ENCODE measurements at regions not wholly inside any gene's neighbourhood (a gene's known extent, or its start where the extent isn't known, plus 50 kb on each side); places are given as distances from the start of the nearest gene placed in this dataset.

DNA sequence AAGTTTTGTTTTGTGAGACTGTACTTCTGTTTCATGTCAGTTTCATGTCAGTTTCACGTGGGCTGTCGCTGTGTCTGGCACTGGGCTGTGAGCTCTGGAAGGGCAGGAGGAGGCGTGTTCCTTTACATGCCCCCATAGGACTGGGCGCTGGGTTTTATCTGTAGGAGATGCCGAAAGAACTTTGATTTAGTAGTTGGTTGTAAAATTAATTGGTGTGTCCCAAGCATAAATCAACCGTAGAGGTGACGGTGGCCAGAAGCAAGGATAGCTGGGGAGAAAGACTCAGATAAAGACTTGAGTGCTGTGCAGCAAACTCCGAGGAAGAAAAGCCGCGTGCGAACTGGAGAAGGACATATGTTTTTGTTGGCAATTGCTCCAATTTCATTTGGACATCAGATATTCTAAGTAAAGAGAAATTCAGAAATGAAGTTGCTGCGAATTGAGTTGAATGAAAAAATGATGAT lies 182.5 kb downstream of the VRK1 start (continued):
- TF ChIP-seq ZNF16 (tag by site-specific recombination; IDR thresholded peaks at IDR 0.05; ENCODE audit: low read depth) (no peak), ZNF311 (tag by site-specific recombination; IDR thresholded peaks at IDR 0.05; ENCODE audit: borderline replicate concordance) (no peak), EGR2 (tag by site-specific recombination; IDR thresholded peaks at IDR 0.05; ENCODE audit: low read depth) (peak; percentile 68; the same call in 1 of the 2 replicates), ZNF248 (tag by site-specific recombination; IDR thresholded peaks at IDR 0.05) (no peak), ZNF623 (tag by site-specific recombination; IDR thresholded peaks at IDR 0.05) (no peak), ZNF140 (tag by site-specific recombination; IDR thresholded peaks at IDR 0.05) (no peak), ZNF169 (tag by site-specific recombination; IDR thresholded peaks at IDR 0.05) (no peak), GLIS2 (tag by site-specific recombination; IDR thresholded peaks at IDR 0.05) (peak; percentile 52; the same call in 1 of the 2 replicates), ZNF37A (tag by site-specific recombination; IDR thresholded peaks at IDR 0.05) (no peak), ZBTB21 (tag by site-specific recombination; IDR thresholded peaks at IDR 0.05) (peak; percentile 56; the same call in 1 of the 2 replicates), SALL2 (tag by site-specific recombination; IDR thresholded peaks at IDR 0.05; ENCODE audit: borderline replicate concordance) (no peak), HOXC10 (CRISPR knock-in tag; IDR thresholded peaks at IDR 0.05) (no peak), GLI2 (tag by site-specific recombination; IDR thresholded peaks at IDR 0.05; ENCODE audit: borderline replicate concordance, low read depth) (0 out of 2 replicates have a peak, but pooled peaks have one; percentile 82), SCRT1 (tag by site-specific recombination; IDR thresholded peaks at IDR 0.05; ENCODE audit: borderline replicate concordance) (no peak), SP7 (tag by site-specific recombination; IDR thresholded peaks at IDR 0.05) (peak; percentile 98), ZNF138 (tag by site-specific recombination; IDR thresholded peaks at IDR 0.05; ENCODE audit: borderline replicate concordance) (no peak), ZNF549 (tag by site-specific recombination; IDR thresholded peaks at IDR 0.05) (no peak), ZNF202 (tag by site-specific recombination; IDR thresholded peaks at IDR 0.05; ENCODE audit: borderline replicate concordance) (no peak), ZNF132 (tag by site-specific recombination; IDR thresholded peaks at IDR 0.05; ENCODE audit: borderline replicate concordance) (no peak), ZNF514 (tag by site-specific recombination; IDR thresholded peaks at IDR 0.05) (no peak), ZNF24 (tag by site-specific recombination; IDR thresholded peaks at IDR 0.05) (peak; percentile 74; the same call in 1 of the 2 replicates), ZNF404 (tag by site-specific recombination; IDR thresholded peaks at IDR 0.05) (no peak), WT1 (tag by site-specific recombination; IDR thresholded peaks at IDR 0.05) (peak; percentile 96), ZNF335 (tag by site-specific recombination; conservative IDR thresholded peaks at IDR 0.05) (0 out of 2 replicates have a peak, but pooled peaks have one; percentile 14)
- TF ChIP-seq, protein P1, sequence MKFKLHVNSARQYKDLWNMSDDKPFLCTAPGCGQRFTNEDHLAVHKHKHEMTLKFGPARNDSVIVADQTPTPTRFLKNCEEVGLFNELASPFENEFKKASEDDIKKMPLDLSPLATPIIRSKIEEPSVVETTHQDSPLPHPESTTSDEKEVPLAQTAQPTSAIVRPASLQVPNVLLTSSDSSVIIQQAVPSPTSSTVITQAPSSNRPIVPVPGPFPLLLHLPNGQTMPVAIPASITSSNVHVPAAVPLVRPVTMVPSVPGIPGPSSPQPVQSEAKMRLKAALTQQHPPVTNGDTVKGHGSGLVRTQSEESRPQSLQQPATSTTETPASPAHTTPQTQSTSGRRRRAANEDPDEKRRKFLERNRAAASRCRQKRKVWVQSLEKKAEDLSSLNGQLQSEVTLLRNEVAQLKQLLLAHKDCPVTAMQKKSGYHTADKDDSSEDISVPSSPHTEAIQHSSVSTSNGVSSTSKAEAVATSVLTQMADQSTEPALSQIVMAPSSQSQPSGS (tag by site-specific recombination; IDR thresholded peaks at IDR 0.05; ENCODE audit: low read depth), result peak; percentile 55
- TF ChIP-seq, protein P2, sequence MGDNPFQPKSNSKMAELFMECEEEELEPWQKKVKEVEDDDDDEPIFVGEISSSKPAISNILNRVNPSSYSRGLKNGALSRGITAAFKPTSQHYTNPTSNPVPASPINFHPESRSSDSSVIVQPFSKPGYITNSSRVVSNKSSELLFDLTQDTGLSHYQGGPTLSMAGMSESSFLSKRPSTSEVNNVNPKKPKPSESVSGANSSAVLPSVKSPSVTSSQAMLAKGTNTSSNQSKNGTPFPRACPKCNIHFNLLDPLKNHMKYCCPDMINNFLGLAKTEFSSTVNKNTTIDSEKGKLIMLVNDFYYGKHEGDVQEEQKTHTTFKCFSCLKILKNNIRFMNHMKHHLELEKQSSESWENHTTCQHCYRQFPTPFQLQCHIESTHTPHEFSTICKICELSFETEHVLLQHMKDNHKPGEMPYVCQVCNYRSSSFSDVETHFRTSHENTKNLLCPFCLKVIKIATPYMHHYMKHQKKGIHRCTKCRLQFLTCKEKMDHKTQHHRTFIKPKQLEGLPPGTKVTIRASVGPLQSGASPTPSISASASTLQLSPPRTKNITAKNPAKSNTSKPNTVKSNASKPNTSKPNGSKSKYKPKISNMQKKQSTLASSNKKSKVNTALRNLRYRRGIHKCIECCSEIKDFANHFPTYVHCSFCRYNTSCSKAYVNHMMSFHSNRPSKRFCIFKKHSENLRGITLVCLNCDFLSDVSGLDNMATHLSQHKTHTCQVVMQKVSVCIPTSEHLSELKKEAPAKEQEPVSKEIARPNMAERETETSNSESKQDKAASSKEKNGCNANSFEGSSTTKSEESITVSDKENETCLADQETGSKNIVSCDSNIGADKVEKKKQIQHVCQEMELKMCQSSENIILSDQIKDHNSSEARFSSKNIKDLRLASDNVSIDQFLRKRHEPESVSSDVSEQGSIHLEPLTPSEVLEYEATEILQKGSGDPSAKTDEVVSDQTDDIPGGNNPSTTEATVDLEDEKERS (tag by site-specific recombination; IDR thresholded peaks at IDR 0.05), result no peak
- TF ChIP-seq, protein P3, sequence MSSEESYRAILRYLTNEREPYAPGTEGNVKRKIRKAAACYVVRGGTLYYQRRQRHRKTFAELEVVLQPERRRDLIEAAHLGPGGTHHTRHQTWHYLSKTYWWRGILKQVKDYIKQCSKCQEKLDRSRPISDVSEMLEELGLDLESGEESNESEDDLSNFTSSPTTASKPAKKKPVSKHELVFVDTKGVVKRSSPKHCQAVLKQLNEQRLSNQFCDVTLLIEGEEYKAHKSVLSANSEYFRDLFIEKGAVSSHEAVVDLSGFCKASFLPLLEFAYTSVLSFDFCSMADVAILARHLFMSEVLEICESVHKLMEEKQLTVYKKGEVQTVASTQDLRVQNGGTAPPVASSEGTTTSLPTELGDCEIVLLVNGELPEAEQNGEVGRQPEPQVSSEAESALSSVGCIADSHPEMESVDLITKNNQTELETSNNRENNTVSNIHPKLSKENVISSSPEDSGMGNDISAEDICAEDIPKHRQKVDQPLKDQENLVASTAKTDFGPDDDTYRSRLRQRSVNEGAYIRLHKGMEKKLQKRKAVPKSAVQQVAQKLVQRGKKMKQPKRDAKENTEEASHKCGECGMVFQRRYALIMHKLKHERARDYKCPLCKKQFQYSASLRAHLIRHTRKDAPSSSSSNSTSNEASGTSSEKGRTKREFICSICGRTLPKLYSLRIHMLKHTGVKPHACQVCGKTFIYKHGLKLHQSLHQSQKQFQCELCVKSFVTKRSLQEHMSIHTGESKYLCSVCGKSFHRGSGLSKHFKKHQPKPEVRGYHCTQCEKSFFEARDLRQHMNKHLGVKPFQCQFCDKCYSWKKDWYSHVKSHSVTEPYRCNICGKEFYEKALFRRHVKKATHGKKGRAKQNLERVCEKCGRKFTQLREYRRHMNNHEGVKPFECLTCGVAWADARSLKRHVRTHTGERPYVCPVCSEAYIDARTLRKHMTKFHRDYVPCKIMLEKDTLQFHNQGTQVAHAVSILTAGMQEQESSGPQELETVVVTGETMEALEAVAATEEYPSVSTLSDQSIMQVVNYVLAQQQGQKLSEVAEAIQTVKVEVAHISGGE (tag by site-specific recombination; conservative IDR thresholded peaks at IDR 0.05; ENCODE audit: low read depth), result no peak
- TF ChIP-seq, protein P4, sequence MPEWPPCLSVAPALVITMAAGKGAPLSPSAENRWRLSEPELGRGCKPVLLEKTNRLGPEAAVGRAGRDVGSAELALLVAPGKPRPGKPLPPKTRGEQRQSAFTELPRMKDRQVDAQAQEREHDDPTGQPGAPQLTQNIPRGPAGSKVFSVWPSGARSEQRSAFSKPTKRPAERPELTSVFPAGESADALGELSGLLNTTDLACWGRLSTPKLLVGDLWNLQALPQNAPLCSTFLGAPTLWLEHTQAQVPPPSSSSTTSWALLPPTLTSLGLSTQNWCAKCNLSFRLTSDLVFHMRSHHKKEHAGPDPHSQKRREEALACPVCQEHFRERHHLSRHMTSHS (tag by site-specific recombination; IDR thresholded peaks at IDR 0.05), result peak; percentile 79
- TF ChIP-seq, protein P5, sequence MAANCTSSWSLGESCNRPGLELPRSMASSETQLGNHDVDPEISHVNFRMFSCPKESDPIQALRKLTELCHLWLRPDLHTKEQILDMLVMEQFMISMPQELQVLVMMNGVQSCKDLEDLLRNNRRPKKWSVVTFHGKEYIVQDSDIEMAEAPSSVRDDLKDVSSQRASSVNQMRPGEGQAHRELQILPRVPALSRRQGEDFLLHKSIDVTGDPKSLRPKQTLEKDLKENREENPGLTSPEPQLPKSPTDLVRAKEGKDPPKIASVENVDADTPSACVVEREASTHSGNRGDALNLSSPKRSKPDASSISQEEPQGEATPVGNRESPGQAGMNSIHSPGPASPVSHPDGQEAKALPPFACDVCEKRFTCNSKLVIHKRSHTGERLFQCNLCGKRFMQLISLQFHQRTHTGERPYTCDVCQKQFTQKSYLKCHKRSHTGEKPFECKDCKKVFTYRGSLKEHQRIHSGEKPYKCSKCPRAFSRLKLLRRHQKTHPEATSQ (tag by site-specific recombination; IDR thresholded peaks at IDR 0.05), result no peak
- TF ChIP-seq, protein P6, sequence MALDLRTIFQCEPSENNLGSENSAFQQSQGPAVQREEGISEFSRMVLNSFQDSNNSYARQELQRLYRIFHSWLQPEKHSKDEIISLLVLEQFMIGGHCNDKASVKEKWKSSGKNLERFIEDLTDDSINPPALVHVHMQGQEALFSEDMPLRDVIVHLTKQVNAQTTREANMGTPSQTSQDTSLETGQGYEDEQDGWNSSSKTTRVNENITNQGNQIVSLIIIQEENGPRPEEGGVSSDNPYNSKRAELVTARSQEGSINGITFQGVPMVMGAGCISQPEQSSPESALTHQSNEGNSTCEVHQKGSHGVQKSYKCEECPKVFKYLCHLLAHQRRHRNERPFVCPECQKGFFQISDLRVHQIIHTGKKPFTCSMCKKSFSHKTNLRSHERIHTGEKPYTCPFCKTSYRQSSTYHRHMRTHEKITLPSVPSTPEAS (tag by site-specific recombination; IDR thresholded peaks at IDR 0.05), result peak; percentile 59
